ENCODE measurements at regions not wholly inside any gene's neighbourhood (a gene's known extent, or its start where the extent isn't known, plus 50 kb on each side); places are given as distances from the start of the nearest gene placed in this dataset.

DNA sequence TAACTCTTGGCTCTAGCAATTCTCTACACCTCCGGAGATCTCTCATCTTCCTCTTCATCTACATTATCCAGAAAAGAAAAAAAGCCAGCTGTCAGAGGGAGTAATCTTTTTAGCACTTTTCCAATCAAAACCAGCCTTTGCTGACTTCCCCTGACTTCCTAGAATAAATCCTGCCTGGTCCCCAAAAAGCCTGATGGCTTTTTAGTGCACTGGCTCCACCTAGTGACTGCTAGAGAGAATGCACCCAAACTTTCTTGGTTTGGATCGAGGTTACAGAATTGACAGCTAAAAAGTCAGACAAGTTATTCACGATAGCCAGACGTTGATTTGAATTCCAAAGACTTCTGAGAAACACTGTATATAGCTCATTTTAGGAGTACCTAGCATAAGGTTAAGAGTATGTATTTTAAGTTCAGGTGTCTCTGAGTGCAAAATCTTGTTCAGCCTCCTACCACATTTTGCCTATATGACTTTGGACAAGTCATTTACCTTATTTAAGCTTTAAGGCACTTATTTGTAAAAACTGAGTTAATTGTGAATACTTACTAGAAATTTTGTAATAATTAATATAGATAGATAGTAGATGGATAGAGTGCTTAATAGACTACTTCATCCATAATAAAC lies 185.7 kb upstream of the GRIN2B start:
- Mint-ChIP-seq H3K9me3 (no peaks in the 10 kb centered on the region), H3K27ac (no peak overlapping the region), H3K4me3 (no peak overlapping the region), H3K27me3 (no peaks in the 10 kb centered on the region), H3K36me3 (ENCODE audit: low read depth) (no peaks in the 10 kb centered on the region), H3K4me1 (no peaks in the 10 kb centered on the region)
- ChIA-PET POLR2A (no interaction called here), CTCF (interaction anchor here (0.6 to 2.6 kb wide), 14 partner anchors 8 to 889 kb away, joined by 3 to 25 read pairs (median 3); no protein-coding TSS in a partner anchor)
- peak; percentile 35 for DNase-seq

DNA sequence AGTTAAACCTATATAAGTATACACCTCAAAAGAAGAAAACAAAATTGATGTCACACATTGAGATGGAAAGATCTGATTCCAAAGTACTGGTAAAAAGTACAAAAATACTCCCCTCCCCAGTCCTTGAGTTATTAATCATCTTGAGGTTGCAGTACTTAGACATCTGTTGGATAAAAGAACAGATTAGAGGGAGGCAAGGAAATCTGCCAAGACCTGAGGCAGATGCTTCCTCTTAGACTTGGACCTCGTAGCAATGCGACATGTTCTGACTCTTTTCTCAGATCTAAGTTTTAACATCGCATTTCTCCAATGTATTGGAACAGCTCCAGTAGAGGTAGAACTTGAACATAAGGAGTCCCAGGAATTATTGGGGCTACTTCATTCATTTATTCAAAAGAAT lies 187.9 kb upstream of the GRIN2B start:
- no peaks in the 10 kb centered on the region for H3K27me3 Mint-ChIP-seq
- H3K27ac Mint-ChIP-seq = no peak overlapping the region
- H3K9me3 Mint-ChIP-seq = no peaks in the 10 kb centered on the region
- no peaks in the 10 kb centered on the region for H3K4me1 Mint-ChIP-seq
- no peaks in the 10 kb centered on the region for H3K36me3 Mint-ChIP-seq (ENCODE audit: low read depth)
- no peak overlapping the region for H3K4me3 Mint-ChIP-seq
- DNase-seq = no peak
- POLR2A ChIA-PET = no interaction called here
- CTCF ChIA-PET = interaction anchor here (2.6 kb wide), 1 partner anchor 304 kb away, joined by 25 read pairs; no protein-coding TSS in a partner anchor

DNA sequence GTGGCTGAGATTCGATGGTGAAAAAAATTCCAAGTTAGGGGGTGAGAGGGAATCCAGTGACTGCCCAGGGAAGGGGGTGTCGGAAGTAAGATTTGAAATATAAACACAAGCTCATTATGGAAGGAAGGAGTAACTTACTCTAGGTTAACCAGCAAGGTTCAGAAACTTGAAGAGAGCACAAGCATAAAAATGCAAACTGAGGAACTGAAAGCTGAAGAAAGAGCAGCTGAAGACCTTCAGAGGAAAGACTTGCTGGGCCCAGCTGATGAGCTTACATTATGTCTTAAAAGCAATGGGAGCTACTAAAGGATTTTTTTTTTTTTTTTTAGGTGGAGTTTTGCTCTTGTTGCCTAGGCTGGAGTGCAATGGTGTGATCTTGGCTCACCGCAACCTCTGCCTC lies 189.7 kb upstream of the GRIN2B start:
- Mint-ChIP-seq H3K4me1 (no peaks in the 10 kb centered on the region), H3K36me3 (ENCODE audit: low read depth) (no peaks in the 10 kb centered on the region), H3K4me3 (no peak overlapping the region), H3K27ac (no peak overlapping the region), H3K27me3 (no peaks in the 10 kb centered on the region), H3K9me3 (no peaks in the 10 kb centered on the region)
- POLR2A ChIA-PET = no interaction called here
- DNase-seq = no peak
- CTCF ChIA-PET = interaction anchor here (0.5 to 0.6 kb wide), 2 partner anchors 507 to 1073 kb away, joined by 3 to 4 read pairs; no protein-coding TSS in a partner anchor

DNA sequence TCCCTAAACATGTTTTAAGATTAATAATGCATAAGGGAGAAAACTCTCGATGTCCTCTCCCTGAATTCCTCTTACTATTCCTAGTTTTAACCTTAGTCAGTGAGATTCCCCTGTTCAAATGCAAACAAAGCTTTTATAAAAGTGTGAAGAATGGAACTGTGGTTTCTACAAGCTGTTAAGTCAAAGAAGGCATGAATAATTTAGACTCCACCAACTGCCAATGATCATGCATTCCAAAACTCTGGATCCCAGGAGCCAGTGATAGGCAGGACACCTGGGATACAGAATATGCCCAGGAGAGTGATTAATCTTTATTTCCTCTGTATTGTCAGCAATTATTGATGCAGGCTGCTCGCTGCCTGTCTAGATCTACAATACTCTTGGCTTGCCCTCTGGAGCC lies 190.3 kb upstream of the ATF7IP start:
- DNase-seq = no peak
- Mint-ChIP-seq H3K4me3 (no peak overlapping the region), H3K36me3 (ENCODE audit: low read depth) (no peaks in the 10 kb centered on the region), H3K9me3 (no peaks in the 10 kb centered on the region), H3K4me1 (no peaks in the 10 kb centered on the region), H3K27ac (no peak overlapping the region), H3K27me3 (no peaks in the 10 kb centered on the region)
- ChIA-PET CTCF (interaction anchor here (1.1 to 1.5 kb wide), 2 partner anchors 9 to 11 kb away, joined by 3 to 4 read pairs; no protein-coding TSS in a partner anchor), POLR2A (no interaction called here)

DNA sequence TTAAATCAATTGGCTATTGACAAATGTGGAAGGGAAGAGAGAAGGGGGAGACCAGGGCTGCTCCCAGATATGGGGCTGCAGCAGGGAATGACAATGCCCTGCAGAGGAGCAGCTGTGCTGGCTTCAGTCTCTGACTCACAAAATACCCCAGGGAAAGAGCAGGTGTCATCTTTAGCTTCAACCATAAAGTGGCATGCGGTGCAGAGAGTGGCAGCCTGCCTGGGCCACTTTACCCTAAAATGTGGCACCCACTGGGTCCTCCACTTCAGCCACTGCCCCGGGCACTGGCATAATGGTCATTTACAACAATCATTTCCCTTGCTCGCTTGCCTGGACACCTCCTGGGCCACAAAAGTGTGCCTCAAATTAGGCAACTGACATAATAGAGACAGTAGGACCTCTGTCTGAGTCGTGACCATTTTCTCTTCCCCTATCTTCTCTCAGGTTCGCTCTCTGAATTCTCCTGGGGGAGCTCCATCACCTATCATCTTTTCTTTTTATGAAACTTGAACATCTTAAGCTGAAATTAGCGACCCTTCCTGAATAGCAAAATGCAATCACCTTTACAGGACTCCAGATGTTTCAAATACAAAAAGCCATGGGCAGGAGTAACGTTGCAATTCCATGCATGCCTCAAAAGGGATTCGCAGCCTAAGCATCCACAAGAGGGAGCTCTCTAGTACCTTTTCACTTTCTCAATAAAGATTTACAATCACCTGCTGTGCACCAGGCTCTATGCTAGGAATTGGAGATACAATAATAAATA lies 179.9 kb upstream of the ATF7IP start:
- H3K9me3 Mint-ChIP-seq = no peaks in the 10 kb centered on the region
- peak; percentile 18 for DNase-seq
- CTCF ChIA-PET = interaction anchor here (0.8 to 2.5 kb wide), 15 partner anchors 10 to 434 kb away, joined by 3 to 11 read pairs (median 3); partner anchors contain the start of gene ATF7IP
- no peaks in the 10 kb centered on the region for H3K27me3 Mint-ChIP-seq
- POLR2A ChIA-PET = no interaction called here
- H3K4me1 Mint-ChIP-seq = no peaks in the 10 kb centered on the region
- no peak overlapping the region for H3K4me3 Mint-ChIP-seq
- H3K36me3 Mint-ChIP-seq (ENCODE audit: low read depth) = no peaks in the 10 kb centered on the region
- H3K27ac Mint-ChIP-seq = no peak overlapping the region

DNA sequence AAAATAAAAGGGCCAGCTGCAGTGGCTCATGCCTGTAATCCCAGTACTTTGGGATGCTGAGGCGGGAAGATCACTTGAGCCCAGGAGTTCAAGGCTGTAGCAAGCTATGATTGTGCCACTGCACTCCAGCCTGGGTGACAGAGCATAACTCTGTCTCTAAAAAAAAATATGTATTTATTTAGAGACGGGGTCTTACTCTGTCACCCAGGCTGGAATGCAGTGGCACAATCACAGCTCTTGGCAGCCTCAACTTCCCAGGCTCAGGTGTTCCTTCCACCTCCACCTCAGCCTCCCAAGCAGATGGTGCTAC lies 179.3 kb upstream of the ATF7IP start:
- Mint-ChIP-seq H3K27ac (no peak overlapping the region), H3K27me3 (no peaks in the 10 kb centered on the region), H3K4me3 (no peak overlapping the region), H3K4me1 (no peaks in the 10 kb centered on the region), H3K36me3 (ENCODE audit: low read depth) (no peaks in the 10 kb centered on the region), H3K9me3 (no peaks in the 10 kb centered on the region)
- POLR2A ChIA-PET = no interaction called here
- DNase-seq = no peak
- CTCF ChIA-PET = interaction anchor here (0.8 to 2.5 kb wide), 14 partner anchors 10 to 434 kb away, joined by 3 to 11 read pairs (median 3); partner anchors contain the start of gene ATF7IP

DNA sequence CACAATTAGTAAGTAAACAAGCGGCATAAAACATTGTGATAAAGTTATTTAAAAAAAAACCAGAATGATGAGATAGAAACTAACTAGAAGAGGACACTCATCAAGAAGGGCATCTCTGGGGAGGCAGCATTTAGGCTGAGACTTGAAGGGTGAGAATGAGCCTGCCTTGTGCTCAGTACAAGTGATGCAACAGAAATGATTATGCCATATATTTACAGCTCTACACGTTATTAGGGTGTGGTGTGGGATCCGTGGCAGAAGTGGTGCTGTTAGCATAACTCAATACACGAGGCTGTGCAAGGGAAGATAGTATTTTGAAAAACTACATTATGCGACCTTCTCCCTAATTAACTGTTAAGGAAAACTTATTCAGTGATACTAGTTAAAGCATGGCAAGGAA lies 178.5 kb upstream of the ATF7IP start:
- DNase-seq = no peak
- H3K4me3 Mint-ChIP-seq = no peak overlapping the region
- H3K27ac Mint-ChIP-seq = no peak overlapping the region
- no peaks in the 10 kb centered on the region for H3K27me3 Mint-ChIP-seq
- CTCF ChIA-PET = interaction anchor here (1.4 to 2.5 kb wide), 3 partner anchors 13 to 267 kb away, joined by 3 to 7 read pairs (median 3); no protein-coding TSS in a partner anchor
- POLR2A ChIA-PET = no interaction called here
- H3K36me3 Mint-ChIP-seq (ENCODE audit: low read depth) = no peaks in the 10 kb centered on the region
- H3K9me3 Mint-ChIP-seq = no peaks in the 10 kb centered on the region
- H3K4me1 Mint-ChIP-seq = no peaks in the 10 kb centered on the region

DNA sequence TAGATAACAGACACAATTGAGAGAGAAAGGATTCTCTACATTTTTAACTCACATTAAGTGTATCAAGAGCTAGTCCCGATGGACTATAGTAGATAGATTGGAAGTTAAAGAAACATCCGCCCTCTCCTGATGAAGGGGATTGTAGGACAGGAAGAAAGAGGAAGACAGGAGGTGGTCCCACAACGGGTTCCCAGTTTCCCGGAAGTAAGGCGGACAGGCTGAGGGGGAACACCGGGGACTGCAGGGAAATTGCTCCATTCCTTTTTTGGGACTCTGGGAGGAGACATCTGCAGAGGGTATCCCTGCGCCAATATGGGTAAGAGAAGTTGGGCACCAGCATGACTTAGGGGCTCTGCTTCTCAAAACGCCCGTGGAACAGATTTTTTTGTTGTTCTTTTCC lies 177.5 kb upstream of the ATF7IP start:
- Mint-ChIP-seq H3K9me3 (no peaks in the 10 kb centered on the region), H3K27ac (no peak overlapping the region), H3K4me1 (no peaks in the 10 kb centered on the region), H3K27me3 (no peaks in the 10 kb centered on the region), H3K36me3 (ENCODE audit: low read depth) (no peaks in the 10 kb centered on the region), H3K4me3 (no peak overlapping the region)
- ChIA-PET CTCF (interaction anchor here (1.4 kb wide), 1 partner anchor 266 kb away, joined by 3 read pairs; no protein-coding TSS in a partner anchor), POLR2A (no interaction called here)
- no peak for DNase-seq

DNA sequence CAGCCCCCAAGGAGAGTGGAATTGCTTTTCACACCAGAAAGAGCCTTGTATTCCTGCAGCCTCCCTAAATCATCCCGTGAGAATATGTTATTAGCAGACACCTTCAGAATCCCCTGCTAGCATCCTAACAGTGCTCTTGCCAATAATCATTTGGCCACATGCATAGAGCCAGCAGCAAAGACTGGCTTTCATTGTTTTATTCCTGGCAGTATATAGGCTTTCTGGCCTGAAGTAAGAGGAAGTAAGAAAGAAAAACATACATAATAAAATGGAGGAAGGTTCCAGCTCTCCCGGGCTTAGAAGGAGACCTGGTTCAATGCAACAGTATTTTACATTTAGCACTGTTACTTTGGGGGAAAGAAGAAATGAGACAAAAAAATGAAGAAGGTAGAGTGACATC lies 176.7 kb upstream of the ATF7IP start:
- ChIA-PET CTCF (no interaction called here), POLR2A (no interaction called here)
- Mint-ChIP-seq H3K4me1 (no peaks in the 10 kb centered on the region), H3K9me3 (no peaks in the 10 kb centered on the region), H3K27me3 (no peaks in the 10 kb centered on the region), H3K27ac (no peak overlapping the region), H3K4me3 (no peak overlapping the region), H3K36me3 (ENCODE audit: low read depth) (no peaks in the 10 kb centered on the region)
- no peak for DNase-seq

DNA sequence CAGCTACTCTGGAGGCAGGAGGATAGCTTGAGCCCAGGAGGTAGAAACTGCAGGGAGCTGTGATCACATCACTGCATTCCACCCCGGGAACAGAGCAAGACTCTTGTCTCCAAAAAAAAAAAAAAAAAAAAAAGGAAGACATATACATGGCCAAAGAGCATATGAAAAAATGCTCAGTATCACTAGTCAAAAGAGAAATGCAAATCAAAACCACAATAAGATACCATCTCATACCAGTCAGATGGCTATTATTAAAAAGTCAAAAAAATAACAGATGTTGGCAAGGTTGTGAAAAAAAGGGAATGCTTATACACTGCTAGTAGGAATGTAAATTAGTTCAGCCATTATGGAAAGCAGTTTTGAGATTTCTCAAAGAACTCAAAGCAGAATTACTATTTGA lies 174.8 kb upstream of the ATF7IP start:
- H3K4me1 Mint-ChIP-seq = no peaks in the 10 kb centered on the region
- H3K27ac Mint-ChIP-seq = no peak overlapping the region
- CTCF ChIA-PET = no interaction called here

DNA sequence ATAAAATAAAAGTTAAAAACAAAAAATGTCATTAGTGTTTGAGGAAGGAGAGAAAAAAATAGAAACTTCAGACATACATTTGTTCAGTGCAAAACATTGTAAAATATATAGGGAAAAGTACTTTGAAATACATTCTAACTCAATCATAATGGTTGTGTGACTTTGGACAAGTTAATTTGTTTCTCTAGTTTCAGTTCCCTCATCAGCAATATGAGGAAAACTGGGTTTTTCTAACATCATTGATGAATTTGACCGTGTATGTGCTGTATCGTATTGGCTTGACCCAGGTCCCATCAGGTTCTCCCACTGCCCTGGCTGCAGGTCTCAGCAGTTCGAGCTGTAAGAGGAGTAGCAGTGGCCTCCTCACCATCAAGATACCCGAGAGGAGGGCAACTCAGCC lies 173.9 kb upstream of the ATF7IP start:
- CTCF ChIA-PET = no interaction called here
- Mint-ChIP-seq H3K27me3 (no peaks in the 10 kb centered on the region), H3K9me3 (no peaks in the 10 kb centered on the region), H3K4me1 (no peaks in the 10 kb centered on the region), H3K4me3 (no peak overlapping the region), H3K27ac (no peak overlapping the region), H3K36me3 (ENCODE audit: low read depth) (no peaks in the 10 kb centered on the region)
- POLR2A ChIA-PET = no interaction called here
- DNase-seq = no peak

More for the DNA sequence above, 174.8 kb upstream of the ATF7IP start:
- H3K36me3 Mint-ChIP-seq (ENCODE audit: low read depth) = no peaks in the 10 kb centered on the region
- no peak overlapping the region for H3K4me3 Mint-ChIP-seq
- no peaks in the 10 kb centered on the region for H3K9me3 Mint-ChIP-seq
- POLR2A ChIA-PET = no interaction called here
- H3K27me3 Mint-ChIP-seq = no peaks in the 10 kb centered on the region
- DNase-seq = no peak

DNA sequence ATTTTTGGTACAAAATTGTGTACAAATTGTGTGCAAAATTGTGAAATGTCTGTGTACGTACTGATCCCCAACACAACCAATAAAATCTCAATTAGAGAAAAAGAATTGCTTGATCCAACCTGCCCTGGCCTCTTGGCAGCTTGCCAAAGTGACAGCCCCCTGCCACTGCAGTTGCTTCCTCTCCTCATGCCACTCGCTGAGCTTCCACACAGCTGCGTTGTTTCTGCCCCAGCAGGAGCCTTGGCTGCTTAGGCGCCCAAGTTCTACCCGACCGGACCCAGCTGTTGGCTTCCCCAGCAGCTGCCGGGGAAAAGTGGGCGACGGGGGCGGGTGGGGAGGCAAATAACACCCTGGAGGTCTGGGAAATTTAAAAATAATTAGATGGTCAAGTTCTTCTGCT lies 171.8 kb upstream of the ATF7IP start:
- H3K9me3 Mint-ChIP-seq = no peaks in the 10 kb centered on the region
- POLR2A ChIA-PET = no interaction called here
- H3K4me3 Mint-ChIP-seq = no peak overlapping the region
- no peak for DNase-seq
- no peak overlapping the region for H3K27ac Mint-ChIP-seq
- no peaks in the 10 kb centered on the region for H3K36me3 Mint-ChIP-seq (ENCODE audit: low read depth)
- no peaks in the 10 kb centered on the region for H3K4me1 Mint-ChIP-seq
- CTCF ChIA-PET = no interaction called here
- H3K27me3 Mint-ChIP-seq = no peaks in the 10 kb centered on the region

DNA sequence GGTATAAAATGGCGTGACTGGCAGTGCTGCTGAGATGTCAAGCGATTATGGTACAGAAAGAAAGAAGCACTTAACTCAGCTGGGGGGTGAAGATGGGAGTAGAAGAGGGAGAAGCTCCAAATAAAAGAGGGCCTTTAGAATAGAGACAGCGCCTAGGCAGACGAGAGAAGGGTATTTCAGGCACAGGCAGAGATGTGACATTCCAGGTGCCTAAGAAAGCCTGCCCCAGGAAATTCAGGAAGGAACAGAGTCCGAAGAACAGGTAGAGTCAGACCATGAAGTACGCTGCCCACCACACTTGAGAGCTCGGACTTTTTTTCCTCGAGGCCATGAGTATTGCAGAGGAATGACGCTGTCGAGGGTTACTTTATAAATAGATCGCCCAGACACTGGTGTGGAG lies 170.9 kb upstream of the ATF7IP start:
- no peaks in the 10 kb centered on the region for H3K27me3 Mint-ChIP-seq
- POLR2A ChIA-PET = no interaction called here
- CTCF ChIA-PET = no interaction called here
- H3K9me3 Mint-ChIP-seq = no peaks in the 10 kb centered on the region
- no peaks in the 10 kb centered on the region for H3K36me3 Mint-ChIP-seq (ENCODE audit: low read depth)
- DNase-seq = no peak
- no peak overlapping the region for H3K27ac Mint-ChIP-seq
- H3K4me3 Mint-ChIP-seq = no peak overlapping the region
- H3K4me1 Mint-ChIP-seq = no peaks in the 10 kb centered on the region
